ENCODE measurements at regions not wholly inside any gene's neighbourhood (a gene's known extent, or its start where the extent isn't known, plus 50 kb on each side); places are given as distances from the start of the nearest gene placed in this dataset.
"Not testable (repeated sequence)": the region's sequence is repeated elsewhere in the genome, so short reads cannot be mapped to it uniquely, and the experiment has no call there.

DNA sequence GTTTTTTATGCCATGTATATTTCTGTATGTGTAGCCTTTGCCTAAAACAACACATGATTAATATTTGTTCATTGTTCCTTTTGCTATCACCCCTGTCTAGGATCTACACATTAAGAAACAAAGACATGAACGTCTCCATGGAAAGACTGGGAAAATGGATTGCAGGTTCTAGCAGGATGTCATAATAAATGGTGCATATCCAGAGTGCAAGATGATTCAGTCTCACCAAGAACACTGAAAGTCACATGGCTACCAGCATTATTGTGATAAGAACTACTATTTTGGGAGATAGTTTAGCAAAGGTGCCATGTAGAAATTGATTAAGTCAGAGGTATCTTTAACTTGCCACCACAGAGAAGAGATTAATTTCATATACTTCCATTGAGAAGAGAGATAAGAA lies 398.3 kb downstream of the OR4F29 start:
- not testable (repeated sequence) for TF ChIP-seq EZH2 (IDR thresholded peaks at IDR 0.05; ENCODE audit: borderline replicate concordance, insufficient read depth, low read length, poor library complexity, severe bottlenecking); CTCF (IDR thresholded peaks at IDR 0.05; ENCODE audit: poor library complexity, severe bottlenecking); POLR2AphosphoS5 (IDR thresholded peaks at IDR 0.05); MXI1 (conservative IDR thresholded peaks at IDR 0.05; ENCODE audit: poor library complexity, severe bottlenecking); EP300 (conservative IDR thresholded peaks at IDR 0.05; ENCODE audit: poor library complexity, severe bottlenecking)

All from neural cell (in vitro differentiated cells).